ENCODE measurements at regions not wholly inside any gene's neighbourhood (a gene's known extent, or its start where the extent isn't known, plus 50 kb on each side); places are given as distances from the start of the nearest gene placed in this dataset.
"Not testable (repeated sequence)": the region's sequence is repeated elsewhere in the genome, so short reads cannot be mapped to it uniquely, and the experiment has no call there.

- H3K9me3 Mint-ChIP-seq = no peaks in the 10 kb centered on the region
- no peak overlapping the region for H3K27ac Mint-ChIP-seq
- H3K4me1 Mint-ChIP-seq (ENCODE audit: low read depth) = no peaks in the 10 kb centered on the region
- no peaks in the 10 kb centered on the region for H3K36me3 Mint-ChIP-seq (ENCODE audit: low read depth)
- H3K27me3 Mint-ChIP-seq = no peaks in the 10 kb centered on the region
- no peak overlapping the region for H3K4me3 Mint-ChIP-seq
- intact Hi-C loops (cut with micrococcal nuclease) = no loop called here
These were observed 693.2 kb upstream of the MIS18BP1 start for GRCh38 chr14:45946251-45946650.

- H3K4me1 Mint-ChIP-seq (ENCODE audit: low read depth) = no peaks in the 10 kb centered on the region
- no peak overlapping the region for H3K27ac Mint-ChIP-seq
- H3K9me3 Mint-ChIP-seq = peaks cover 36% of the 10 kb centered on the region
- no peak overlapping the region for H3K4me3 Mint-ChIP-seq
- intact Hi-C loops (cut with micrococcal nuclease) = no loop called here
- H3K27me3 Mint-ChIP-seq = no peaks in the 10 kb centered on the region
- no peaks in the 10 kb centered on the region for H3K36me3 Mint-ChIP-seq (ENCODE audit: low read depth)
These were observed 687.3 kb upstream of the MIS18BP1 start for GRCh38 chr14:45940318-45940717.

GRCh38 chr14:45939572-45939971 is 686.6 kb upstream of the MIS18BP1 start:
- Mint-ChIP-seq H3K27me3 (no peaks in the 10 kb centered on the region), H3K9me3 (peaks cover 43% of the 10 kb centered on the region), H3K4me3 (no peak overlapping the region), H3K36me3 (ENCODE audit: low read depth) (no peaks in the 10 kb centered on the region), H3K4me1 (ENCODE audit: low read depth) (no peaks in the 10 kb centered on the region), H3K27ac (no peak overlapping the region)
- intact Hi-C loops (cut with micrococcal nuclease) = no loop called here

GRCh38 chr14:45919995-45920394 is 667.0 kb upstream of the MIS18BP1 start:
- intact Hi-C loops (cut with micrococcal nuclease); H3K27me3 Mint-ChIP-seq; H3K27ac Mint-ChIP-seq; H3K4me3 Mint-ChIP-seq; H3K36me3 Mint-ChIP-seq (ENCODE audit: low read depth); H3K4me1 Mint-ChIP-seq (ENCODE audit: low read depth): not testable (repeated sequence)
- peaks cover 25% of the 10 kb centered on the region for H3K9me3 Mint-ChIP-seq

- Mint-ChIP-seq H3K4me3 (no peak overlapping the region), H3K27me3 (no peaks in the 10 kb centered on the region), H3K4me1 (ENCODE audit: low read depth) (no peaks in the 10 kb centered on the region), H3K9me3 (peaks cover 36% of the 10 kb centered on the region), H3K36me3 (ENCODE audit: low read depth) (no peaks in the 10 kb centered on the region), H3K27ac (no peak overlapping the region)
- intact Hi-C loops (cut with micrococcal nuclease) = no loop called here
These were observed 663.4 kb upstream of the MIS18BP1 start for GRCh38 chr14:45916340-45916953.

- Mint-ChIP-seq H3K27me3 (no peaks in the 10 kb centered on the region), H3K4me1 (ENCODE audit: low read depth) (no peaks in the 10 kb centered on the region), H3K27ac (no peak overlapping the region), H3K36me3 (ENCODE audit: low read depth) (no peaks in the 10 kb centered on the region), H3K9me3 (peaks cover 8% of the 10 kb centered on the region), H3K4me3 (no peak overlapping the region)
- intact Hi-C loops (cut with micrococcal nuclease) = no loop called here
These were observed 654.8 kb upstream of the MIS18BP1 start for GRCh38 chr14:45907782-45908181.

GRCh38 chr14:45906257-45906656 is 653.3 kb upstream of the MIS18BP1 start:
- intact Hi-C loops (cut with micrococcal nuclease) = no loop called here
- Mint-ChIP-seq H3K4me1 (ENCODE audit: low read depth) (no peaks in the 10 kb centered on the region), H3K27ac (no peak overlapping the region), H3K27me3 (no peaks in the 10 kb centered on the region), H3K9me3 (peaks cover 7% of the 10 kb centered on the region), H3K36me3 (ENCODE audit: low read depth) (no peaks in the 10 kb centered on the region), H3K4me3 (no peak overlapping the region)

- Mint-ChIP-seq H3K4me1 (ENCODE audit: low read depth) (no peaks in the 10 kb centered on the region), H3K27ac (no peak overlapping the region), H3K9me3 (peaks cover 6% of the 10 kb centered on the region), H3K4me3 (no peak overlapping the region), H3K27me3 (no peaks in the 10 kb centered on the region), H3K36me3 (ENCODE audit: low read depth) (no peaks in the 10 kb centered on the region)
- intact Hi-C loops (cut with micrococcal nuclease) = no loop called here
These were observed 652.7 kb upstream of the MIS18BP1 start for GRCh38 chr14:45905672-45906071.

GRCh38 chr14:45904314-45904713 is 651.3 kb upstream of the MIS18BP1 start:
- no peaks in the 10 kb centered on the region for H3K36me3 Mint-ChIP-seq (ENCODE audit: low read depth)
- no peaks in the 10 kb centered on the region for H3K4me1 Mint-ChIP-seq (ENCODE audit: low read depth)
- H3K27me3 Mint-ChIP-seq = no peaks in the 10 kb centered on the region
- H3K27ac Mint-ChIP-seq = no peak overlapping the region
- no peaks in the 10 kb centered on the region for H3K9me3 Mint-ChIP-seq
- no peak overlapping the region for H3K4me3 Mint-ChIP-seq
- intact Hi-C loops (cut with micrococcal nuclease) = no loop called here

- H3K4me3 Mint-ChIP-seq = no peak overlapping the region
- H3K9me3 Mint-ChIP-seq = peaks cover 3% of the 10 kb centered on the region
- no peaks in the 10 kb centered on the region for H3K4me1 Mint-ChIP-seq (ENCODE audit: low read depth)
- H3K36me3 Mint-ChIP-seq (ENCODE audit: low read depth) = no peaks in the 10 kb centered on the region
- H3K27me3 Mint-ChIP-seq = no peaks in the 10 kb centered on the region
- intact Hi-C loops (cut with micrococcal nuclease) = no loop called here
- no peak overlapping the region for H3K27ac Mint-ChIP-seq
These were observed 649.2 kb upstream of the MIS18BP1 start for GRCh38 chr14:45902241-45902640.

- peaks cover 8% of the 10 kb centered on the region for H3K9me3 Mint-ChIP-seq
- H3K36me3 Mint-ChIP-seq (ENCODE audit: low read depth) = no peaks in the 10 kb centered on the region
- no peak overlapping the region for H3K27ac Mint-ChIP-seq
- no peaks in the 10 kb centered on the region for H3K4me1 Mint-ChIP-seq (ENCODE audit: low read depth)
- no peaks in the 10 kb centered on the region for H3K27me3 Mint-ChIP-seq
- intact Hi-C loops (cut with micrococcal nuclease) = no loop called here
- H3K4me3 Mint-ChIP-seq = no peak overlapping the region
These were observed 644.4 kb upstream of the MIS18BP1 start for GRCh38 chr14:45897439-45897838.

GRCh38 chr14:45893127-45893526 is 640.1 kb upstream of the MIS18BP1 start:
- H3K27me3 Mint-ChIP-seq = no peaks in the 10 kb centered on the region
- intact Hi-C loops (cut with micrococcal nuclease) = no loop called here
- H3K4me3 Mint-ChIP-seq = no peak overlapping the region
- no peak overlapping the region for H3K27ac Mint-ChIP-seq
- H3K9me3 Mint-ChIP-seq = peaks cover 43% of the 10 kb centered on the region
- H3K36me3 Mint-ChIP-seq (ENCODE audit: low read depth) = no peaks in the 10 kb centered on the region
- no peaks in the 10 kb centered on the region for H3K4me1 Mint-ChIP-seq (ENCODE audit: low read depth)

- no peaks in the 10 kb centered on the region for H3K36me3 Mint-ChIP-seq (ENCODE audit: low read depth)
- H3K4me1 Mint-ChIP-seq (ENCODE audit: low read depth) = no peaks in the 10 kb centered on the region
- intact Hi-C loops (cut with micrococcal nuclease) = no loop called here
- H3K9me3 Mint-ChIP-seq = peaks cover 35% of the 10 kb centered on the region
- H3K27ac Mint-ChIP-seq = no peak overlapping the region
- H3K4me3 Mint-ChIP-seq = no peak overlapping the region
- no peaks in the 10 kb centered on the region for H3K27me3 Mint-ChIP-seq
These were observed 638.5 kb upstream of the MIS18BP1 start for GRCh38 chr14:45891417-45892080.

GRCh38 chr14:45888766-45889285 is 635.8 kb upstream of the MIS18BP1 start:
- peaks cover 35% of the 10 kb centered on the region for H3K9me3 Mint-ChIP-seq
- H3K36me3 Mint-ChIP-seq (ENCODE audit: low read depth); H3K27me3 Mint-ChIP-seq; H3K4me1 Mint-ChIP-seq (ENCODE audit: low read depth); H3K27ac Mint-ChIP-seq; H3K4me3 Mint-ChIP-seq; intact Hi-C loops (cut with micrococcal nuclease): not testable (repeated sequence)

GRCh38 chr14:45877981-45878380 is 625.0 kb upstream of the MIS18BP1 start:
- no peak overlapping the region for H3K27ac Mint-ChIP-seq
- H3K27me3 Mint-ChIP-seq = no peaks in the 10 kb centered on the region
- no peak overlapping the region for H3K4me3 Mint-ChIP-seq
- no peaks in the 10 kb centered on the region for H3K36me3 Mint-ChIP-seq (ENCODE audit: low read depth)
- H3K9me3 Mint-ChIP-seq = peaks cover 34% of the 10 kb centered on the region
- no peaks in the 10 kb centered on the region for H3K4me1 Mint-ChIP-seq (ENCODE audit: low read depth)
- intact Hi-C loops (cut with micrococcal nuclease) = no loop called here
